SK-N-SH (cell line): ENCODE measurements at regions not wholly inside any gene's neighbourhood (a gene's known extent, or its start where the extent isn't known, plus 50 kb on each side); places are given as distances from the start of the nearest gene placed in this dataset.

Experiments used
- CTCF ChIA-PET: fragments of 300-600, 350-600 bp; formaldehyde crosslinking; extraction: SDS; loops from one replicate; lab custom pipeline; 2021; lab: Yijun Ruan, JAX
- POLR2A ChIA-PET: fragments of 350-600 bp; sonication (Branson Sonifier 250); formaldehyde crosslinking; extraction: SDS; loops from one replicate; lab custom pipeline; 2020; ENCODE audit warnings: antibody characterized with exemption, inconsistent platforms; lab: Yijun Ruan, JAX
- DNase-seq: peaks from one replicate; pipeline ENCODE4 v3.0.0; 2012
- H2AFZ ChIP-seq: fragments of 200-600 bp; sonication (generic); 2 replicates; pipeline ENCODE4 v1.8.1; 2016; ENCODE audit warnings: antibody characterized with exemption, mild to moderate bottlenecking, low read depth
- H3F3A ChIP-seq: fragments of 200-600 bp; sonication (generic); replicated peaks from 2 replicates; pipeline ENCODE3; 2016; ENCODE audit warnings: antibody characterized with exemption, mild to moderate bottlenecking; ENCODE audit not compliant: insufficient read depth
- H3K27ac ChIP-seq, 2 experiments: fragments of 200-500 bp in 1 of 2; fragments of 200-600 bp in 1 of 2; sonication (Bioruptor generic) in 1 of 2; sonication (generic), shearing (Covaris generic) in 1 of 2; 2 replicates each; pipeline versions ENCODE4 v1.5.1 to v1.6.1; 2014 to 2016; ENCODE audit warnings: low read depth in 2 of 2, inconsistent platforms in 1 of 2, low read length in 1 of 2, mild to moderate bottlenecking in 1 of 2, mixed read lengths in 1 of 2
- H3K27me3 ChIP-seq: fragments of 200-600 bp; sonication (generic), shearing (Covaris generic); 2 replicates; pipeline ENCODE4 v1.6.1; 2016; ENCODE audit warnings: mixed run types; ENCODE audit not compliant: insufficient read depth
- H3K36me3 ChIP-seq, 2 experiments: fragments of 200-500 bp in 1 of 2; fragments of 200-600 bp in 1 of 2; sonication (Bioruptor generic) in 1 of 2; sonication (generic) in 1 of 2; replicated peaks in 1 of 2; 2 replicates each; pipeline versions ENCODE3 to v1.5.1; 2014 to 2016; ENCODE audit warnings: low read length in 1 of 2, mild to moderate bottlenecking in 1 of 2; ENCODE audit not compliant: insufficient read depth in 2 of 2, control insufficient read depth in 1 of 2
- H3K4me1 ChIP-seq, 2 experiments: fragments of 200-500 bp in 1 of 2; fragments of 200-600 bp in 1 of 2; sonication (Bioruptor generic) in 1 of 2; sonication (generic), shearing (Covaris generic) in 1 of 2; 2 replicates each; pipeline versions ENCODE4 v1.5.1 to v1.6.1; 2014 to 2016; ENCODE audit warnings: low read depth in 1 of 2, low read length in 1 of 2, mixed run types in 1 of 2; ENCODE audit not compliant: insufficient read depth in 2 of 2, control insufficient read depth in 1 of 2
- H3K4me2 ChIP-seq: fragments of 200-600 bp; sonication (generic), shearing (Covaris generic); 2 replicates; pipeline ENCODE4 v1.6.1; 2017; ENCODE audit warnings: mixed run types
- H3K4me3 ChIP-seq, 2 experiments: fragments of 200-500 bp in 1 of 2; fragments of 200-600 bp in 1 of 2; sonication (Bioruptor generic) in 1 of 2; sonication (generic), shearing (Covaris generic) in 1 of 2; 2 replicates each; pipeline versions ENCODE4 v1.5.1 to v1.8.1; 2014 to 2016; ENCODE audit warnings: low read depth in 2 of 2, inconsistent platforms in 1 of 2, low read length in 1 of 2, mild to moderate bottlenecking in 1 of 2, mixed read lengths in 1 of 2, moderate library complexity in 1 of 2
- H3K79me2 ChIP-seq: fragments of 200-600 bp; sonication (generic); 2 replicates; pipeline ENCODE4 v1.8.1; 2017; ENCODE audit warnings: mild to moderate bottlenecking; ENCODE audit not compliant: insufficient read depth
- H3K9ac ChIP-seq: fragments of 200-600 bp; sonication (generic); 2 replicates; pipeline ENCODE4 v1.6.1; 2017; ENCODE audit warnings: mixed run types
- H3K9me2 ChIP-seq: fragments of 200-600 bp; sonication (generic); 2 replicates; pipeline ENCODE4 v1.6.1; 2017; ENCODE audit warnings: mixed run types
- H3K9me3 ChIP-seq: fragments of 200-600 bp; sonication (generic); 2 replicates; pipeline ENCODE4 v1.6.1; 2017; ENCODE audit warnings: mixed run types, mild to moderate bottlenecking, moderate library complexity
- H4K20me1 ChIP-seq: fragments of 200-600 bp; sonication (generic); 2 replicates; pipeline ENCODE4 v1.6.1; 2017; ENCODE audit warnings: mild to moderate bottlenecking, mixed run types; ENCODE audit not compliant: insufficient read depth
- ELF1 ChIP-seq: IDR thresholded peaks from 2 replicates; pipeline ENCODE4 v1.4.0; 2012
- EP300 ChIP-seq, 2 experiments: IDR thresholded peaks; 2 replicates each; pipeline versions ENCODE4 v1.4.0 to v1.6.1; 2012; ENCODE audit warnings: borderline replicate concordance in 1 of 2, low read depth in 1 of 2, low read length in 1 of 2
- FOSL2 ChIP-seq: IDR thresholded peaks from 2 replicates; pipeline ENCODE4 v1.4.0; 2012; ENCODE audit warnings: low read depth, mild to moderate bottlenecking, moderate library complexity, borderline replicate concordance
- FOXM1 ChIP-seq: IDR thresholded peaks from 2 replicates; pipeline ENCODE4 v1.4.0; 2012; ENCODE audit warnings: low read depth, mild to moderate bottlenecking
- GABPA ChIP-seq: IDR thresholded peaks from 2 replicates; pipeline ENCODE4 v1.4.0; 2012; ENCODE audit warnings: low read depth, mild to moderate bottlenecking
- NFIC ChIP-seq: IDR thresholded peaks from 2 replicates; pipeline ENCODE4 v1.4.0; 2012; ENCODE audit warnings: borderline replicate concordance
- NRF1 ChIP-seq: IDR thresholded peaks from 2 replicates; pipeline ENCODE4 v1.6.1; 2012; ENCODE audit warnings: low read depth, mild to moderate bottlenecking, low read length
- RFX5 ChIP-seq: IDR thresholded peaks from 2 replicates; pipeline ENCODE4 v1.6.1; 2012; ENCODE audit warnings: mild to moderate bottlenecking, improper control_type of control experiment, low read length
- RXRA ChIP-seq: IDR thresholded peaks from 2 replicates; pipeline ENCODE4 v1.4.0; 2012; ENCODE audit warnings: low read depth, mild to moderate bottlenecking, borderline replicate concordance
- TAF1 ChIP-seq: IDR thresholded peaks from 2 replicates; pipeline ENCODE4 v1.6.1; 2012; ENCODE audit warnings: low read depth, mild to moderate bottlenecking, low read length, moderate library complexity, borderline replicate concordance
- TCF12 ChIP-seq: IDR thresholded peaks from 2 replicates; pipeline ENCODE4 v1.4.0; 2012
- YY1 ChIP-seq: IDR thresholded peaks from 2 replicates; pipeline ENCODE4 v1.4.0; 2012; ENCODE audit warnings: low read depth, mild to moderate bottlenecking
- WGBS: methylation state at CpG from one replicate; pipeline ENCODE4 v1.1.6; 2017; ENCODE audit warnings: low lambda C conversion rate; 5-methylcytosine and 5-hydroxymethylcytosine counted together
- TF ChIP-seq, protein P1 (sequence below): IDR thresholded peaks from 2 replicates; pipeline ENCODE4; 2012
- TF ChIP-seq, protein P2 (sequence below): fragments of 200-600 bp; sonication (generic); IDR thresholded peaks from 2 replicates; pipeline ENCODE4 v1.6.1; 2017; ENCODE audit warnings: antibody characterized with exemption, mild to moderate bottlenecking, moderate library complexity
- TF ChIP-seq, protein P3 (sequence below): fragments of 150-350 bp; IDR thresholded peaks from 2 replicates; pipeline ENCODE4 v1.6.1; 2017; ENCODE audit warnings: antibody characterized with exemption, low read length, low read depth, borderline replicate concordance
- TF ChIP-seq, protein P4 (sequence below): IDR thresholded peaks from 2 replicates; pipeline ENCODE4 v1.6.1; 2012; ENCODE audit warnings: mild to moderate bottlenecking, low read depth, low read length, moderate library complexity
- TF ChIP-seq, protein P5 (sequence below): fragments of 150-350 bp; IDR thresholded peaks from 2 replicates; pipeline ENCODE4 v1.6.1; 2016; ENCODE audit warnings: mild to moderate bottlenecking, low read depth, low read length

DNA sequence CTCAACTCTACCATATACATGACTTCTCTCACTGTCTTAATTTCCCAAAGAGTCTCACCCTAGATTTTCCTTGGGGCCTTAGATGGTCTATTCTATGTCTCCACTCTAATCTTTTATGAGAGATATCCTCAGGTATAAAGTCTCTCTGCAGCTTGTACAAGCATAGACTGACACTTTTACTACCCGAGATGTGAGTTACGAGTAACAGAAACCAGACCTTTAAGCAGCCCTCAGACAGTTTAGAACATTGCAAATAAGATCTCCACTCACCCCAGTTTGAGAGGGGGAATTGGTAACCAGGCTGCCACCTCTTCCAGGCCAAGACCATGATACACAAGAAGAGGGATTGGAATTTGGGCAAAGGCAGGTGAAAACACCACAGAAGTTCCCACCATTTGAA is 542.5 kb downstream of the TLE4 start:
- no peaks in the 10 kb centered on the region for H3K36me3 ChIP-seq
- no peak overlapping the region for H3K4me2 ChIP-seq
- 29% methylated on average over 2 of the region's 2 CpGs for WGBS
- no peak for DNase-seq
- H3K27me3 ChIP-seq, result no peaks in the 10 kb centered on the region
- CTCF ChIA-PET, result no interaction called here
- no peaks in the 10 kb centered on the region for H3K79me2 ChIP-seq
- POLR2A ChIA-PET, result no interaction called here
- H3F3A ChIP-seq, result no peaks in the 10 kb centered on the region
- H3K9me3 ChIP-seq, result no peaks in the 10 kb centered on the region
- no peak overlapping the region for H2AFZ ChIP-seq
- no peak overlapping the region for H3K4me3 ChIP-seq
- no peak overlapping the region for H3K27ac ChIP-seq
- no peak overlapping the region for H3K9ac ChIP-seq
- TF ChIP-seq RFX5 (no peak), EP300 (IDR thresholded peaks at IDR 0.05; ENCODE audit: borderline replicate concordance in 1 of 2, low read depth in 1 of 2, low read length in 1 of 2) (no peak)
- TF ChIP-seq, protein P1, sequence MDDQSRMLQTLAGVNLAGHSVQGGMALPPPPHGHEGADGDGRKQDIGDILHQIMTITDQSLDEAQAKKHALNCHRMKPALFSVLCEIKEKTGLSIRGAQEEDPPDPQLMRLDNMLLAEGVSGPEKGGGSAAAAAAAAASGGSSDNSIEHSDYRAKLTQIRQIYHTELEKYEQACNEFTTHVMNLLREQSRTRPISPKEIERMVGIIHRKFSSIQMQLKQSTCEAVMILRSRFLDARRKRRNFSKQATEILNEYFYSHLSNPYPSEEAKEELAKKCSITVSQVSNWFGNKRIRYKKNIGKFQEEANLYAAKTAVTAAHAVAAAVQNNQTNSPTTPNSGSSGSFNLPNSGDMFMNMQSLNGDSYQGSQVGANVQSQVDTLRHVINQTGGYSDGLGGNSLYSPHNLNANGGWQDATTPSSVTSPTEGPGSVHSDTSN, result no peak
- H3K9me2 ChIP-seq, result no peaks in the 10 kb centered on the region
- no peaks in the 10 kb centered on the region for H4K20me1 ChIP-seq
- H3K4me1 ChIP-seq, result no peaks in the 10 kb centered on the region

DNA sequence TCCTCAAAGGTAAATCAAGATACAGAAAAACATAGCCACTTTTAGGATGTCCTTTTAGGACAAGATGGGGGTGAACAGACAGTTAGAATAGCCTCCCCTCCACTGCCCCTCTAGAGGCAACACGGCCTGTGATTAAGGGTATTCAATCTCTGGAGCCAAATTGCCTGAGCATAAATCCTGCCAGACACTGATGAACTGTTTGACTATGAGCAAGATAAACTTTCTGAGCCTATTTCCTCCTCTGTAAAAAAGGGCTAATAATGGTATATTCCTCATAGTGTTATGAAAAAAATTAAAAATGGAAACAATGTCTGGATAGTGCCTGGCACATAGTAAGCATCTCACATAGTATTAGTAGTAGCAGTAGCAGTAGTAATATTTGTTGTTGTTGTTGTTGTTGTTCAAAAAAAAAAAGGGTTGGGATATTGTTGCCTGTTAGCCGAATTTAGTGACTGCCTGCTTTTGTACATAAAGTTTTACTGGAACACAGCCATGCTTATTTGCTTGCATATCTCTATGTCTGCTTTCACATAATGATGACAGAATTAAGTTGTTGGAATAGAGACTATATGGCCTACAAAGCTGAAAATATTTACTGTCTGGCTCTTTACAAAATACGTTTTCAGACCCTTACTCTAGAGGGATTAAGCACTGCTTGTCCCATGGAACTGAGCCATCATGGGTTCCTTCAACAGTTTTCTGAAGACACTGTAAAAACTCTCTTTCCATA is 536.3 kb downstream of the TLE4 start:
- H3K9ac ChIP-seq, result no peak overlapping the region
- no peak overlapping the region for H3K4me2 ChIP-seq
- no peaks in the 10 kb centered on the region for H3K27me3 ChIP-seq
- H2AFZ ChIP-seq, result no peak overlapping the region
- H3K36me3 ChIP-seq, result no peaks in the 10 kb centered on the region
- ChIA-PET POLR2A (no interaction called here), CTCF (no interaction called here)
- WGBS, result 8% methylated on average over 3 of the region's 3 CpGs
- no peaks in the 10 kb centered on the region for H4K20me1 ChIP-seq
- no peak overlapping the region for H3K27ac ChIP-seq
- no peak overlapping the region for H3K4me3 ChIP-seq
- H3F3A ChIP-seq, result no peaks in the 10 kb centered on the region
- no peaks in the 10 kb centered on the region for H3K79me2 ChIP-seq
- DNase-seq, result no peak
- H3K9me2 ChIP-seq, result no peaks in the 10 kb centered on the region
- H3K9me3 ChIP-seq, result no peaks in the 10 kb centered on the region
- no peaks in the 10 kb centered on the region for H3K4me1 ChIP-seq
- no peak for TF ChIP-seq NRF1
- no peak for TF ChIP-seq TAF1
- TF ChIP-seq RXRA, result no peak
- TF ChIP-seq GABPA, result no peak
- no peak for TF ChIP-seq EP300 (IDR thresholded peaks at IDR 0.05; ENCODE audit: borderline replicate concordance in 1 of 2, low read depth in 1 of 2, low read length in 1 of 2)
- no peak for TF ChIP-seq YY1
- TF ChIP-seq, protein P2, sequence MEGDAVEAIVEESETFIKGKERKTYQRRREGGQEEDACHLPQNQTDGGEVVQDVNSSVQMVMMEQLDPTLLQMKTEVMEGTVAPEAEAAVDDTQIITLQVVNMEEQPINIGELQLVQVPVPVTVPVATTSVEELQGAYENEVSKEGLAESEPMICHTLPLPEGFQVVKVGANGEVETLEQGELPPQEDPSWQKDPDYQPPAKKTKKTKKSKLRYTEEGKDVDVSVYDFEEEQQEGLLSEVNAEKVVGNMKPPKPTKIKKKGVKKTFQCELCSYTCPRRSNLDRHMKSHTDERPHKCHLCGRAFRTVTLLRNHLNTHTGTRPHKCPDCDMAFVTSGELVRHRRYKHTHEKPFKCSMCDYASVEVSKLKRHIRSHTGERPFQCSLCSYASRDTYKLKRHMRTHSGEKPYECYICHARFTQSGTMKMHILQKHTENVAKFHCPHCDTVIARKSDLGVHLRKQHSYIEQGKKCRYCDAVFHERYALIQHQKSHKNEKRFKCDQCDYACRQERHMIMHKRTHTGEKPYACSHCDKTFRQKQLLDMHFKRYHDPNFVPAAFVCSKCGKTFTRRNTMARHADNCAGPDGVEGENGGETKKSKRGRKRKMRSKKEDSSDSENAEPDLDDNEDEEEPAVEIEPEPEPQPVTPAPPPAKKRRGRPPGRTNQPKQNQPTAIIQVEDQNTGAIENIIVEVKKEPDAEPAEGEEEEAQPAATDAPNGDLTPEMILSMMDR, result no peak
- TF ChIP-seq, protein P3, sequence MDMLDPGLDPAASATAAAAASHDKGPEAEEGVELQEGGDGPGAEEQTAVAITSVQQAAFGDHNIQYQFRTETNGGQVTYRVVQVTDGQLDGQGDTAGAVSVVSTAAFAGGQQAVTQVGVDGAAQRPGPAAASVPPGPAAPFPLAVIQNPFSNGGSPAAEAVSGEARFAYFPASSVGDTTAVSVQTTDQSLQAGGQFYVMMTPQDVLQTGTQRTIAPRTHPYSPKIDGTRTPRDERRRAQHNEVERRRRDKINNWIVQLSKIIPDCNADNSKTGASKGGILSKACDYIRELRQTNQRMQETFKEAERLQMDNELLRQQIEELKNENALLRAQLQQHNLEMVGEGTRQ, result no peak
- no peak for TF ChIP-seq ELF1
- TF ChIP-seq, protein P1, result no peak
- TF ChIP-seq, protein P4, sequence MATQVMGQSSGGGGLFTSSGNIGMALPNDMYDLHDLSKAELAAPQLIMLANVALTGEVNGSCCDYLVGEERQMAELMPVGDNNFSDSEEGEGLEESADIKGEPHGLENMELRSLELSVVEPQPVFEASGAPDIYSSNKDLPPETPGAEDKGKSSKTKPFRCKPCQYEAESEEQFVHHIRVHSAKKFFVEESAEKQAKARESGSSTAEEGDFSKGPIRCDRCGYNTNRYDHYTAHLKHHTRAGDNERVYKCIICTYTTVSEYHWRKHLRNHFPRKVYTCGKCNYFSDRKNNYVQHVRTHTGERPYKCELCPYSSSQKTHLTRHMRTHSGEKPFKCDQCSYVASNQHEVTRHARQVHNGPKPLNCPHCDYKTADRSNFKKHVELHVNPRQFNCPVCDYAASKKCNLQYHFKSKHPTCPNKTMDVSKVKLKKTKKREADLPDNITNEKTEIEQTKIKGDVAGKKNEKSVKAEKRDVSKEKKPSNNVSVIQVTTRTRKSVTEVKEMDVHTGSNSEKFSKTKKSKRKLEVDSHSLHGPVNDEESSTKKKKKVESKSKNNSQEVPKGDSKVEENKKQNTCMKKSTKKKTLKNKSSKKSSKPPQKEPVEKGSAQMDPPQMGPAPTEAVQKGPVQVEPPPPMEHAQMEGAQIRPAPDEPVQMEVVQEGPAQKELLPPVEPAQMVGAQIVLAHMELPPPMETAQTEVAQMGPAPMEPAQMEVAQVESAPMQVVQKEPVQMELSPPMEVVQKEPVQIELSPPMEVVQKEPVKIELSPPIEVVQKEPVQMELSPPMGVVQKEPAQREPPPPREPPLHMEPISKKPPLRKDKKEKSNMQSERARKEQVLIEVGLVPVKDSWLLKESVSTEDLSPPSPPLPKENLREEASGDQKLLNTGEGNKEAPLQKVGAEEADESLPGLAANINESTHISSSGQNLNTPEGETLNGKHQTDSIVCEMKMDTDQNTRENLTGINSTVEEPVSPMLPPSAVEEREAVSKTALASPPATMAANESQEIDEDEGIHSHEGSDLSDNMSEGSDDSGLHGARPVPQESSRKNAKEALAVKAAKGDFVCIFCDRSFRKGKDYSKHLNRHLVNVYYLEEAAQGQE, result no peak
- no peak for TF ChIP-seq NFIC
- TF ChIP-seq, protein P5, sequence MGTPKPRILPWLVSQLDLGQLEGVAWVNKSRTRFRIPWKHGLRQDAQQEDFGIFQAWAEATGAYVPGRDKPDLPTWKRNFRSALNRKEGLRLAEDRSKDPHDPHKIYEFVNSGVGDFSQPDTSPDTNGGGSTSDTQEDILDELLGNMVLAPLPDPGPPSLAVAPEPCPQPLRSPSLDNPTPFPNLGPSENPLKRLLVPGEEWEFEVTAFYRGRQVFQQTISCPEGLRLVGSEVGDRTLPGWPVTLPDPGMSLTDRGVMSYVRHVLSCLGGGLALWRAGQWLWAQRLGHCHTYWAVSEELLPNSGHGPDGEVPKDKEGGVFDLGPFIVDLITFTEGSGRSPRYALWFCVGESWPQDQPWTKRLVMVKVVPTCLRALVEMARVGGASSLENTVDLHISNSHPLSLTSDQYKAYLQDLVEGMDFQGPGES, result no peak
- TF ChIP-seq TCF12, result no peak
- no peak for TF ChIP-seq FOSL2
- TF ChIP-seq FOXM1, result no peak
